Lower lobe of right lung (tissue), 2 donors: ENCODE measurements at regions not wholly inside any gene's neighbourhood (a gene's known extent, or its start where the extent isn't known, plus 50 kb on each side); places are given as distances from the start of the nearest gene placed in this dataset.

ENCODE experiments used
- ATAC-seq, 2 donors: fragments of 200-7000 bp; cut with Tn5 transposase; one replicate each; pipeline ENCODE4 v1.9.1; 2020 to 2022; ENCODE audit warnings: mild to moderate bottlenecking in 2 of 2, moderate library complexity in 2 of 2
- DNase-seq: peaks from one replicate; pipeline ENCODE4 v3.0.0-alpha.2; 2020
- H3K27ac ChIP-seq: fragments of 200-600 bp; one replicate; pipeline ENCODE4 v1.8.0; 2022
- H3K27me3 ChIP-seq: fragments of 200-600 bp; one replicate; pipeline ENCODE4 v1.8.0; 2022; ENCODE audit warnings: low read depth
- H3K36me3 ChIP-seq: fragments of 200-600 bp; one replicate; pipeline ENCODE4 v1.8.0; 2022; ENCODE audit warnings: mild to moderate bottlenecking
- H3K4me1 ChIP-seq: fragments of 200-600 bp; one replicate; pipeline ENCODE4 v1.8.0; 2022
- H3K4me3 ChIP-seq: fragments of 200-600 bp; one replicate; pipeline ENCODE4 v1.8.0; 2022; ENCODE audit warnings: mild to moderate bottlenecking
- H3K9me3 ChIP-seq: fragments of 200-600 bp; one replicate; pipeline ENCODE4 v1.8.0; 2022
- intact Hi-C: fragments of 100-400 bp; cut with DNase I; formaldehyde crosslinking; loops from one replicate; pipeline ENCODE4 v1.11.0; 2022
- TF ChIP-seq, protein P1 (sequence below): fragments of 200-600 bp; IDR thresholded peaks from one replicate; pipeline ENCODE4 v1.8.0; 2022; ENCODE audit warnings: antibody characterized with exemption, mild to moderate bottlenecking
- donor health status: DM: no; HTN: yes; CAD: no; lungs with severe emphysema.

- intact Hi-C loops = no loop called here
- Histone ChIP-seq H3K4me1 (no peaks in the 10 kb centered on the region), H3K9me3 (no peaks in the 10 kb centered on the region), H3K4me3 (no peak overlapping the region), H3K27me3 (no peaks in the 10 kb centered on the region), H3K36me3 (no peaks in the 10 kb centered on the region), H3K27ac (no peak overlapping the region)
- DNase-seq = no peak
- TF ChIP-seq, protein P1, sequence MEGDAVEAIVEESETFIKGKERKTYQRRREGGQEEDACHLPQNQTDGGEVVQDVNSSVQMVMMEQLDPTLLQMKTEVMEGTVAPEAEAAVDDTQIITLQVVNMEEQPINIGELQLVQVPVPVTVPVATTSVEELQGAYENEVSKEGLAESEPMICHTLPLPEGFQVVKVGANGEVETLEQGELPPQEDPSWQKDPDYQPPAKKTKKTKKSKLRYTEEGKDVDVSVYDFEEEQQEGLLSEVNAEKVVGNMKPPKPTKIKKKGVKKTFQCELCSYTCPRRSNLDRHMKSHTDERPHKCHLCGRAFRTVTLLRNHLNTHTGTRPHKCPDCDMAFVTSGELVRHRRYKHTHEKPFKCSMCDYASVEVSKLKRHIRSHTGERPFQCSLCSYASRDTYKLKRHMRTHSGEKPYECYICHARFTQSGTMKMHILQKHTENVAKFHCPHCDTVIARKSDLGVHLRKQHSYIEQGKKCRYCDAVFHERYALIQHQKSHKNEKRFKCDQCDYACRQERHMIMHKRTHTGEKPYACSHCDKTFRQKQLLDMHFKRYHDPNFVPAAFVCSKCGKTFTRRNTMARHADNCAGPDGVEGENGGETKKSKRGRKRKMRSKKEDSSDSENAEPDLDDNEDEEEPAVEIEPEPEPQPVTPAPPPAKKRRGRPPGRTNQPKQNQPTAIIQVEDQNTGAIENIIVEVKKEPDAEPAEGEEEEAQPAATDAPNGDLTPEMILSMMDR = no peak
- ATAC-seq = no peak
Measured at GRCh38 chr16:80007231-80007630, 406.7 kb upstream of the MAF start.

- TF ChIP-seq, protein P1 = no peak
- DNase-seq (no peak), ATAC-seq (no peak)
- H3K27me3 ChIP-seq = no peaks in the 10 kb centered on the region
- no peaks in the 10 kb centered on the region for H3K36me3 ChIP-seq
- no peak overlapping the region for H3K27ac ChIP-seq
- no peaks in the 10 kb centered on the region for H3K9me3 ChIP-seq
- intact Hi-C loops = no loop called here
- no peak overlapping the region for H3K4me3 ChIP-seq
- H3K4me1 ChIP-seq = no peaks in the 10 kb centered on the region
Measured at GRCh38 chr16:80006241-80007215, 406.0 kb upstream of the MAF start.

- no peaks in the 10 kb centered on the region for H3K9me3 ChIP-seq
- no peaks in the 10 kb centered on the region for H3K27me3 ChIP-seq
- H3K36me3 ChIP-seq = no peaks in the 10 kb centered on the region
- H3K4me1 ChIP-seq = no peaks in the 10 kb centered on the region
- TF ChIP-seq, protein P1 = no peak
- no peak overlapping the region for H3K4me3 ChIP-seq
- intact Hi-C loops = no loop called here
- no peak for ATAC-seq
- H3K27ac ChIP-seq = no peak overlapping the region
- DNase-seq = no peak
Measured at GRCh38 chr16:80004113-80004512, 403.6 kb upstream of the MAF start.

GRCh38 chr16:80002261-80002660 is 401.7 kb upstream of the MAF start:
- intact Hi-C loops = no loop called here
- Histone ChIP-seq H3K27me3 (no peaks in the 10 kb centered on the region), H3K4me3 (no peak overlapping the region), H3K4me1 (no peaks in the 10 kb centered on the region), H3K36me3 (no peaks in the 10 kb centered on the region), H3K9me3 (no peaks in the 10 kb centered on the region), H3K27ac (no peak overlapping the region)
- ATAC-seq (no peak), DNase-seq (no peak)
- TF ChIP-seq, protein P1 = no peak

DNA sequence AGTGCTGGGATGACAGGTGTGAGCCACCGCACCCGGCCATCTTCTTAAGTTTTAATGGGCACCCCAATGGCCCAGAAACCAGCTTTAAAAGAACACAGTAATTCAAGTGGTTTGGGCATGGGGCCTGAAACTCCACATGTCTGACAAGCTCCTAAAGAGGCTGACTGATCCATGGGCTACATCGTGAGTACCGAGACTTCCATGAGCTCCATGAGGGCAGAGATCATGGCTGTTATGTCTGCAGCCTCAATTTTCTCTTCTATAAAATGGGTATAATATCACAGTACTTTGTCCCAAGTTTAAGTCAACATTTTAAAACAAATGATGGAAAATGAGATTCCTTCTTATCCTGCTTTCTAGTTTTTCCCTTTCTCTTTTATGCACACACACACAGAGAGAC is 397.6 kb upstream of the MAF start:
- intact Hi-C loops = no loop called here
- TF ChIP-seq, protein P1 = no peak
- Histone ChIP-seq H3K27ac (no peak overlapping the region), H3K27me3 (no peaks in the 10 kb centered on the region), H3K9me3 (no peaks in the 10 kb centered on the region), H3K4me1 (no peaks in the 10 kb centered on the region), H3K36me3 (no peaks in the 10 kb centered on the region), H3K4me3 (no peak overlapping the region)
- ATAC-seq (no peak), DNase-seq (no peak)
